GM18519 (cell line): ENCODE measurements at regions not wholly inside any gene's neighbourhood (a gene's known extent, or its start where the extent isn't known, plus 50 kb on each side); places are given as distances from the start of the nearest gene placed in this dataset.
"Not testable (repeated sequence)": the region's sequence is repeated elsewhere in the genome, so short reads cannot be mapped to it uniquely, and the experiment has no call there.

Source experiments
- ATAC-seq: cut with Tn5 transposase; IDR thresholded peaks from one replicate; pipeline ENCODE4 v1.9.1; 2021; ENCODE audit warnings: mild to moderate bottlenecking, moderate library complexity; ENCODE audit not compliant: unreplicated experiment, low FRiP score

DNA sequence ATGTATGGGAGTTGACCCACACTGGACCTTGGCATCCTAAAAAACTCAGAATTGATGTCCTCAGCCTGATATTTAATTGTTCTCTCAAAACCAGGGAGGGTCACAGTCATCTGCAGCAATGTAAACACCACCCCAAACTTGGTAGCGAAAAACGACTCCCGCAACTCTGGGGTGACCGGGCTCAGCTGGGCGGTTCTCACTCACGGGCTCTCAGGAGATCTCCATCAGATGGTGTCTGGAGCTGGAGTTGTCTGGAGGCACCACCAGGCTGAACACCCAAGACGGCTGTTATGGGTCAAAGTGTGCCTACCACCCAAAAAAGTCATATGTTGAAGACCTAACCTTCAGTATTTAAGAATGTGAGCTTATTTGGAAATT is 50.9 kb upstream of the NXT1 start:
- no peak for ATAC-seq

DNA sequence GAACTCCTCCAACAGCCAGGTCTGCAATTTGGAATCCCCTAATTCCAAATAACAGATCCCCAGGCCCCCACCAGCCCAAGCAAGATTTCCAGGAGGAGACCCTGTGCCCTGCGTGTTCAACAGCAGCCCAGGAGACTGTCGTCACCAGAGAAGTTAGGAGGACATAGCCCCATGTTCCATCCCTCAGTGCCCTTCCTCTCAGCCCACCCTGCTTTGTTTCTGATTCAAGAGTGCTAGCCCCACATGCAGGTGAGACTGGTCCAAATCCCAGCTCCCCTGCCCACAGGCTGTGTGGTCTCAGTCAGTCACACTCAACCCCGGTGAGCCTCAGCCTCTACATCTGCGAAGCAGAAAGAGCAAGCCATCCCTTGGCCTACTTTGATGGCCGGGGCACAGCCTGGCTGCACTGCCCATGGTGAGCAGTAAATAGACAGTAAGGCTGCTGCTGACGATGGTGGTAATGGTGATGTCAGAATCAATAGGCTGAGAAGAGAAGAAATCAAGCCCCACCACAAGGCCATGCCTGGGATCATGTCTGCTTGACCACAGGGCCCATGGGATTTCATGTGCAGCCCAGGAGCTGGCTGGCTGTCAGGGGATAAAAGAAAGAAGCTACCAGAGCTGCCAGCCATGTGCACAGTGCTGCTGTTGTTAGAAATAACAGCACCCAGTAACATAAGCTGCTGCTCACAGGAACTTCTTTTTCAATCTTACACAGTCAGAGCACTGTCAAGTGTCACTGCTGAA is 51.5 kb upstream of the NXT1 start:
- no peak for ATAC-seq

DNA sequence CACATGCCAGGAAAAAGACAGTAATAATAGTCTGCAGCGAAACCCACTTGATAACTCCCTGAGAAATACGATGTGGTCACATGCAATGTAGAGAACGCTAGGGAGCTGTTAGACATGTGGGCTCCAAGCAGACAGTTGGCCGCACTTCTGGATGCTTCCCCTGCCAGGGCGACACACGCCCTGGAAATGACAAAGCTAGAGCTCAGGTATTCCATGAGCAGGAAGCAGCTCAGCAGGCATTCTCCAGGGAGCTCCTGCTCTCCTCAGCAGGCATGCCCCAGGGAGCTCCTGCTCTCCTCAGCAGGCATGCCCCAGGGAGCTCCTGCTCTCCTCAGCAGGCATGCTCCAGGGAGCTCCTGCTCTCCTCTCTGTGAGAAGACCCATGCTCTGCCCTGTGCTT is 52.4 kb upstream of the NXT1 start:
- no peak for ATAC-seq

DNA sequence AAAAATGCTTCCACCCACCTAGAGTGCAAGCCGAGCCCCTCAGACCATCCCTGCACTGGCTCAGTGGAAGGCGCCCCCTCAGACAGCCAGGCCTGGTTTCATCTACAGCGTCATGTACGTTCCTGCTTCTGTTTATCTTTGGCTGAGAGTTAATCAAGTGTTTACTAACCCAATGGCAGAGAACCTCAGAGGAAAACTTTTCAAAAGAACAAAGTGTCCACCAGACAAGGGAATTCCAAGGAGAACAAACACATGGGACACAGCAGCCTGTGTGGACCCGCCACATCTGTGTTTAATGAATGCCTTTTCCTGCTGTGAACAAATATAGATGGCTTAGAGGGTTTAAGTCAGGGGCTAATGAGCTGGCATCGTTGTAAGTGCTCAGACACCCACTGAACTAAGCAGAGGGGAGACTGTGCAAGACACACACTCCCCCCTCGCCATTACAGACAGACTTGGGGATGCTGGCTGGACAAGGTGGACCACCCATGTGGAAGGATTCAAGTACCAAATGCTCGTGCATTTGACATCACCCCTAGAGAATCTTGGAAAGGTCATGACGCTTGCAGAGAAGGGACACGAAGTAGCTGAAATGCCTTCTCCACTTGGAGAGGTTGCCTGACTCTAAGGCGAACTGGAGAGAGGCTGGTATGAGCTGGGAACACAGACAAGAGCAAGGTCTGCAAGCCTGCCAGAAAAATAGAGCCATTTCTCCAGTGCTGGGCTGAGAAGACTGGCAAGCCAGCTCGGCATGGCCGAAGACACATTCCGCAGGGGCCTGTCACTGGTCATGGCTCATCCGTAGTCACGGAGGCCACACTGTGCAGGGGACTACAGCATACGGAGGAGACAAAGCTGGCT is 53.5 kb upstream of the NXT1 start:
- ATAC-seq, result no peak

DNA sequence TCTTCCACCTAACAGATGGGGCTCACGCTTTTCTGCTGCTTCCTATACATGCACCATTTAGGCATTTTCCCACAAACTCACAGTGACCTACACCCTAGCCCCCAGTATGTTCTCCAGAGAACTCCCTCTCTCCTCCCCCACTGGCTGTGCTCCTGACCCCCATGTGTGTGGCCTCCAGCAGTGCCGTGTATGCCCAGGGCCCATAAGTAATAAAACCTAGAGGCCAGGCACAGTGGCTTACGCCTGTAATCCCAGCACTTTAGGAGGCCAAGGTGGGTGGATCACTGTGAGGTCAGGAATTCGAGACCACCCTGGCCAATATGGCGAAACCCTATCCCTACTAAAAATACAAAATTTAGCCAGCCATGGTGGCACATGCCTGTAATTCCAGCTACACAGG is 54.7 kb upstream of the NXT1 start:
- no peak for ATAC-seq

DNA sequence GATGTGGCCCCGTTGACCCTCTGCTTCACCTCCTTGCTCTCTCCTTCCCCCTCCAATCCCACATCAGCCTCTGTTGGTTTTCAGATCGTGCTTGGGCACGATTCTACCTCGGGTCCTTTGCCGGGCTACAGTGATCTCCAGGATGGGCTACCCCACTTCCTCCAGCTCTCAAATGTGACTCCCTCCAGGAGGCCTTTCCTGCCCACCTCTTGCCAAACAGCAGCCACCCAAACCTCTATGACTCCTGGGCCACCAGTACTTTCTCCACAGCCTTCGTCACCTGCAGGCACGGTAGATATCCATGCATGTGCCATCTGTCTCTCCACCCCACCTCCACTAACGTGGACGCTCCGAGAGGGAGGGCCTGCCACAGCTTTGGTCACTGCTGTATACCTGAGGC is 55.9 kb upstream of the NXT1 start:
- no peak for ATAC-seq

DNA sequence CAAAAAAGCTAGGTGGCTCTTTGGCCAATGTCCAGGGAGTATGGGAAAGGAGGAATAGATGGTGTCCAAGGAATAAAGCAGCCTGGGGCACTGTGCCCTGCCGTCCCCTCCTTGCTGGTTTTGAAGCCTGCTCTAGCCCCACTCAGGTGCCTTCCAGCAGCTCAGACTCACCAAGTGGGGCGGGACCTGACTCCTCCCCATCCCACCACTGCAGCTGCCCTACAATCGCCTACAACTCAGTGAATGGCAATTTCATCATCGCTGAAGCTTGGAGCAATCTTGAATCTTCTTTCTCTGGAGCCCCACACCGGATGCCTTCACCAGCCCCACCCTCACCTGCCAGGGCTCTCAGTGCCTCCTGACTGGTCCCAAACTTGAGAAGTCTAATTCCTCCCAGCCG is 56.4 kb upstream of the NXT1 start:
- no peak for ATAC-seq

DNA sequence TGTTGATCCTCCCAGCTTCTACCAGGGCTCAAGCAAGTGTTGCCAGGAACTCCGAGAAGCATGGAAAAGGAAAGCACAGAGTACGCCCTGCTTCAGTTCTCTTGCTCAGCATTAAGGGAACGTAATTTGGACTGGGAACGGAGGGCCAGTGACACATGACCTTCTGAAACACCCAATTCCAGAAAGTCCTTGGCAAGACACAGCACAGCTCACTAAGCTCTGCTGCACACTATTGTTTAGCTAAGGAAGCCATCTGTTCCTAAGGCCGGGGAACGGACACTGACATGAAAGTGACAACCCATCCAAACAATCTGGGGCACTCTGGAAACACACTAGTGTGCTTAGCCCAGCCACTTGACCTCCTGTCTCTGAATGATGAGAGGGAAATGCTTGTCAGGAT is 56.9 kb upstream of the NXT1 start:
- no peak for ATAC-seq

DNA sequence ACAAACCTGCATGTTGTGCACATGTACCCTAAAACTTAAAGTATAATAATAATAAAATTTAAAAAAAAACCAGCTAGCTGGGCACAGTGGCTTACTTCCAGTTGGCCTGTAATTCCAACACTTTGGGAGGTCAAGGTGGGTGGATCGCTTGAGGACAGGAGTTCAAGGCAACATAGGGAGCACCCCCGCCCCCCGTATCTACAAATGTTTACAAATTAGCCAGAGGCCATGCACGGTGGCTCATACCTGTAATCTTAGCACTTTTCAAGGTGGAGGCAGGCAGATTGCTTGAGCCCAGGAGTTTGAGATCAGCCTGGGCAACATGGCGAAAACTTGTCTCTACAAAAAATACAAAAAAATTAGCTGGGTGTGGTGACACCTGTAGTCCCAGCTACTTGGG is 58.3 kb upstream of the NXT1 start:
- ATAC-seq, result not testable (repeated sequence)

DNA sequence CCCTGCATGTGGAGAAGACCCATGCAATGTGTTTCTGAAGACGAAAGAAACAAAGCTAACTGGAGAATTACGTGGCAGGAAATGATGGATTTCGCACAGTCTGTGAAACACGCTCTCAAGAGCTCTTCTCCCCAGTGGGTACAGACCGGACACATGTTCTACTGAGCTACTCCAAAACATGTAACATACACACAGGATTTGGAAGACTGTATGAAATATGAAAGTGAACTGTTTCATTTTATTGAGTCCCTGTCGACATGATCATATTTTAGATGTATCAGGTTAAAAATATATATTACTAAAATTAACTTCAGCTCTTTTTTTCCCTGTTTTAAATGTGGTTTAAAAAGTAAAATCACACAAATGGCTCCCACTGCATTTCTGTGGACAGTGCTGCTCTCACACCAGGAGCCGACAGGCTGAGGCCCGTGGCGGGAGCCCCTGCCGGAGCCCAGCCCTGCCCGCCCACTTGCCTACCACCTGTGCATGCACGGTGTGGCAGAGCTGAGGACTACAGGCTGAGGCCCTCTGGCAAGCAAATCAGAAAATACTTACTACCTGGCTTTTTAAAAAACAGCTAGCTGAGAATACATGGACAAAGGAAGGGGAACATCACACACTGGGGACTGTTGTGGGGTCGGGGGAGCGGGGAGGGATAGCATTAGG is 58.9 kb upstream of the NXT1 start:
- ATAC-seq, result no peak

DNA sequence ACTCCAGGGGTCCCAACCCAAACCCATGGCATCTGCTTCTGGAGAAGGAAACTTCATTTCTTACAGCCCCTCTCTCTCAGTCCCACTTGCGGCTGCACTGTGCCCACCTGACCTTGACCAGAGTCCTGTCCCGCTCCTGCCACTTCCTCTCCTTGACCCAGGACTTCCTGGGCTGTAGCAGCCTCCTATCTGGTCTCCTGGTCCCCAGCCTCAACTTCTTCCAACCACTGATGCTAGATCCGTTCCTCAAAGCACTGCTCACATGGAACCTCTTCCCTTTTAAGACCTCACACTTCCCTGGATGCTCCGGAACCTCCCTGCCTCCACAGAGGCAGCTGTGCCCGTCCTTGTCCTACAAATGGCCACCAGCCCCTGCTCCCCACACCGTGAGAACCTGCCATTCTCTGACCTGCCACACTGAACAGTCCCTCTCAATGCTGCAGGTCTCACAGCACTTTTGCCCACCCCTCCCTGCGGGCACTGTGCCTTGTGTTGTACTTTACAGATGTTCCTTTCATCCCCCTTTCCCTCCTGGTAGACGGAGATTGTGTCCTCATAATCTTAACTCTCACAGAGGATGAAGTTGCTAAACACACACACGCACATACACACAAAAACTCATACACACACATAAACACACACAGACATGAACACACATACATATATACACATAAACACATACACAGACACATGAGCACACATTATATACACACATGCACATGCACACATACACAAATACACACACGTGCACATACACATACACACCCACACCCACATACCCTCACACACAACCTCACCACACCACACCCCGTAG is 59.6 kb upstream of the NXT1 start:
- no peak for ATAC-seq

DNA sequence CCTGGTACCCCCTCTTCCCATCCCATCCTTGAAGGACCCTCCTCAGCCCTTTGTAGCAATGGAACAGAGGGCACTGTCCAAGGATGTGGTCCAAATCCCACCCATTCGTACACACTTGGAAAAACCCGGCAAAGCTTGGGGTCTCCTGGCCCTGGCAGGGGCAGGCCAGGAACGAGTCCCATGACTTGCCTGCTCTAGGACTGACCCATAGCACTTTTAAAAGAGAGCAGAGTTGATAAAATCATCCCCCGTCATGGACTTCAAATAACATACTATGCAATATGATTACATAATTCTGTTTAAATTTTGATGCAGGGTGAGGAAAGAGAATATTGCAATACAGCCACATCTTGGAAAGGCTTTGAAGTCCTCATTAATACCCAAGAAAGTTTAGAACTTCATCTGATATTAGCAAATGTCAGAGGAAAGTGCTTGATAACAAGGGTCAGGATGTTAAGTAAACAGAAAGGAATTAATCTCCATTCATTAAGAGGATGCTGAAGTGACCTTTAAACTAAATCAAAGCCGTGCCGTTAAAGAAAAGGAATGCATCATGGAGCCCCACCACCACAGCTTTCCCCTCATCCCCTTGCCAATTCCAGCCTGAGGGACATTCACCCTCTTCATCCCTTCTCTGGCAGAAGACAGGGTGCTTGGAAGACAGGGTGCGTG is 60.7 kb upstream of the NXT1 start:
- ATAC-seq, result no peak

DNA sequence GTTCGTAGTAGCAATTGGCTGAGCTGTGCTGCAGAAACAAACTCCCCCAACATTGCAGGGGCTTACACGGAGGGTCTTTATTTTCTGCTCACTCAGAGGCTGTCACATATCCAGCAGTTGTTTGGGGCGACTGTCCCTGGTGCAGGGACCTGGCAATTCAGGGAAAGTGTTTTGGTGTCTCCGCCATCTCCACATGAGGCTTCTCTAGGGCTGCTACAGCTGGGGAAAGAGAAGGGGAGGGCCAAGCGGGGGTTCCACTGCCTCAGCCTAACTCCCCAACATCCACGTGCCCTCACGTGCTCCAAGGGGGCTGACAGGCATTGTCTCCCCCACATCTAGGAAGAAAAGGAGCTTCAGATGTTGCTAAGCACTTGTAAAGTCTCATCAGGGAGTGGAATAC is 61.3 kb upstream of the NXT1 start:
- no peak for ATAC-seq

DNA sequence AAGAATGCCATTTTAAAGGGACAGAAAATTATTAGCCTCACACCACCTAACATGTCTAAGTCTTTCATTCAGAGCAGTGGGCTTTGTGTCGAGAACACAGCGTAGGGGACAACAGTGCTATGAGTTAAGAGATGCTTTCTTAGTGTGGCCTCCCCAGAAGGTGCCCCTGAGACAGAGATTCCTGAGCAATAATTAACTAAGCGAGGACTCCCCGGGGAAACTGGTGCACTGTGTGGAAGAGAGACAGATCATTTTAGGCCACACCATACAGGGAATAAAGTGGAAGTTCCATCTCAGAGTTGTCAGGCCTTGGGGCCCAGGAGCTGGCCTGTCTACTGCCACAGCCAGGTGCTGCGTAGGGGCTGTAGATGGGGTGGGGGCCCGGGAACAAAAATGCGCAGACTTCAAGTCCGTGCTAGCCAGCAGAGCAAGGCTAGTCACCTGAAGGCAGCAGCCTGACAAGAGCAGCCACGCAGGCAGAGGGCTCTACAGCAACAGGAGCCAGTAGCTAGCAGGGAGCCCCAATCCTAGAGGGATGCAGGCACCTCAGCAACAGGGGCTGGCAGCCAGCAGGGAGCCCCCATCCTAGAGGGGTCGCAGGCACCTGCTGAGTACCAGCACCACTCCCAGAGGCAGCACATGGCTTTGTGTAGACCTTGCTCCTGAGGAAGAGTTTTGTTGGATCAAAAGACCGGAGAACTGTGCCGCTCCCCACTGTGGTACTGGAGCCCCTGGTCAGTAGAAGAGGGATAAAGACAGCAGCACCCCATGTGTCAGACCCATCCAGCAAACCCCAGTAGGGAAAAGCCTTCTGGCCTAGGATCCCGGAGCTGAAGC is 63.0 kb upstream of the NXT1 start:
- ATAC-seq, result no peak

DNA sequence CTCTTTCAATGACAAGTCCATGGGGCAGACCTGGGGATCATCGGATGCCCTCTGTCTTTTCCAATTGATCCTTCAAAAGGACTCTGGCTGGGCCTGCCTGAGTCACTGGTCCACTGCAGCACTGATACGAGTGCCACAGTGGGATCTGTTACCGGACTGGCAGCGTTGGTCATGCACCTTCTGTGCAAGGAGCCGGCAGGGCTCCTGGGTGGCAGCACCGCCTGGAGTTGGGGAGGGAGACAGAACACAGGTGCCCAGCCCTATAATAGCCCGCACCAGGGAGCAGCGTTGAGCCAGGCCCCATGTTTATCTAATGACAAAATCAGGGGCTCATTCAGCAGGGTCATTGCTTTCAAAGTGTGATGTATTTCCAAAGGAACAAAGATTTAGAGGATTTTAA is 64.2 kb upstream of the NXT1 start:
- ATAC-seq, result no peak

DNA sequence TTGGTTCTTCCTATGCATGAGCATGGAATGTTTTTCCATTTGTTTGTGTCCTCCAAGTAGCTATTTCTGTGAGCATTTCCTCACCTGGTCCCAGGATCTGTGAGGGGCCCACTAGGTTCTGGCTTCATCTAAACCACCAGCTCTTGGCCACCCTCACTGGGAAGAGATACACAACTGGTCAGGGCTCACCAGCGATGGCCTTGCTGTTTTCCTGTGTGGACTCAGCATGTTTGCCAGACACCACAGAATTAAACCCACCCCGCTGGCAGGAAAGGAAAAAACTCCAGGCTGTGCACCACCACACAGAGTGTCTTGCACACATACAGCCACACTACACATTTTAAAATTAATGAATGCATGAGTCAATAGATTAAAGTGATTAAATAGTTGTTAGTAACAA is 65.1 kb upstream of the NXT1 start:
- no peak for ATAC-seq

DNA sequence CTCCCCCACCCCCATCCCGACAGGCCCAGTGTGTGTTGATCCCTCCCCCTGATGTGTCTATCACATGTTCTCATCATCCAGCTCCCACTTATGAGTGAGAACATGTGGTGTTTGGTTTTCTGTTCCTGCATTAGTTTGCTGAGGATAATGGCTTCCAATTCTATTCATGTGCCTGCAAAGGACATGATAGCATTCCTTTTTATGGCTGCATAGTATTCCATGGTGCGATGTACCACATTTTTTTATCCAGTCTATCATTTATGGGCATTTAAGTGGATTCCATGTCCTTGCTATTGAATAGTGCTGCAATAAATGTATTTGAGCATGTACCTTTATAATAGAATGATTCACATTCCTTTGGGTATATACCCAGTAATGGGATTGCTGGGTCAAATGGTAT is 66.6 kb upstream of the NXT1 start:
- ATAC-seq, result no peak

DNA sequence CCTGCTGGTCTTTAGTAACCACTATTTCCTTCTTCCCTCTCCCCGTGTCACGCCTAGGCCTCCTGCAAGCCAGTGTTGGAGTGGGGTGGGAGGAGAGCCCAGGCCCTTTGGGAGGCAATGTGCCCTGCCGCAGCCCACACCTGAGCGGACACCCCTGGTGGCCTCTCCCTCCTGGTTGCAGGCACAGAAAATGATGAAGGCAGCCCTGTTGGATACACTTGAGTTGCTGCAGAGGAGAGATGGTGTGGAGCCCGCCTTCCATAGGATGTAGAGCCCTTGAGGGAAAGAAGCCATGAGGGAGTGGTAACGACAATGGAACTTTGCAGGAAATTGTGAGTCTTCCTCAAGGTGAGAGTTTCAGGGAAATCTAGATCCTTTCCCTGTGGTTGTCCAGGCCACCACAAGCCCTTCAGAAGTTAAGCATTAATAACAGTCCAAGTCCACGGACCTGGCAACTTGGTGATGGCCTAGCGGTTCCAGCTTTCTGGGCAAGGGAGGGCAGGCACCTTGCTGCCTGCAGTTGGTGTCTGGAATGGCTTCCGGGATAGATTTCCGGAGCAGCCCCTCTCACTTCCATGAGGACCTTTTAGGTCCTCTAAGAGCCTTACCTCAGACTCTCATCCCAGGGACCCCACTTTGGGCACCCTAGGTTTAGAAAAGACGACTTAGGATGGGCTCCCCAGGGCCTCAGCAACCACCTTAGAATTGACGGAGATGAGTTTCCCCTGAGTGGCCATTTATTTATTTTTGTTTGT is 67.3 kb upstream of the NXT1 start:
- ATAC-seq, result no peak

DNA sequence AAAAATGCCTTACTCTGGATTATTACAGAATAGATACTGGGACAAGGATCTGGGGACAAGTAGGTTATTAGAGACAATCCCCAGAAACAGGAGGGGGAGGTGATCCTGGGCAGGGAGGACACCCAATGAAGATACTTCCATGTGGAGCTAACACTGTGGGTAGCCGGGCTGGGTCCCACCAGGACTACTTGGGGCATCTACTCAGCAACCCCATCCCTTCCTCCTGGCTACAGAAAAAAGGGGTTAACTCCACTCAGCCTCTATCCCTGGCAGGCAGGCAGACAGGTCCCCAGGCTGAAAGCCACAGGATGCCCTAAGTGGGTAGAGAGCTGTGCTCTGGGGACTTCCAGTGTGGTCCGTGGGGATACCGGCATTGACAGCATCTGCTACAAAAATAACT is 68.0 kb upstream of the NXT1 start:
- ATAC-seq, result no peak
